Hematopoietic multipotent progenitor cell (in vitro differentiated cells): ENCODE measurements at regions not wholly inside any gene's neighbourhood (a gene's known extent, or its start where the extent isn't known, plus 50 kb on each side); places are given as distances from the start of the nearest gene placed in this dataset.
"Not testable (repeated sequence)": the region's sequence is repeated elsewhere in the genome, so short reads cannot be mapped to it uniquely, and the experiment has no call there.

Experiments
- DNase-seq, 3 donors: peaks; one replicate each; pipeline ENCODE4 v3.0.0-alpha.2; 2011 to 2015; ENCODE audit warnings: low read depth in 2 of 3, low spot score in 2 of 3

DNA sequence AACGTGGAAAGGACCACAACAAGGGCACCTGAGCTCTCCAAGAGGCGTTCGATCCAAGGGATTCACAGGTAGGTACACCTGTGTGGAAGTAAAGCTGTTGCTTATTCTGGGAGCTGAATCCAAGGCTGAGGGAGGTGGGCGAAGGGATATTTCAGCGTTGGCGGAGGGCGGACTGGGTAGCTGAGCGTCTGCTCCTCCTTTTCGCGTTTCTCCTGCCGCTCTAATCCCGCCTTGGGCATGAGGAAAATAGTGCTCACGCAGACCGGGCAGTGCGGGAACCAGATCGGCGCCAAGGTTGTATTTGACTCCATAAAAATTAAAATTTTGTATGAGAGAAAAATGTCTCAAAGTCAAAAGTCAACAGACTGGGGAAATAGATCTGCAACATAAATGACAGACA is 3966.2 kb upstream of the OR11H1 start:
- not testable (repeated sequence) for DNase-seq

DNA sequence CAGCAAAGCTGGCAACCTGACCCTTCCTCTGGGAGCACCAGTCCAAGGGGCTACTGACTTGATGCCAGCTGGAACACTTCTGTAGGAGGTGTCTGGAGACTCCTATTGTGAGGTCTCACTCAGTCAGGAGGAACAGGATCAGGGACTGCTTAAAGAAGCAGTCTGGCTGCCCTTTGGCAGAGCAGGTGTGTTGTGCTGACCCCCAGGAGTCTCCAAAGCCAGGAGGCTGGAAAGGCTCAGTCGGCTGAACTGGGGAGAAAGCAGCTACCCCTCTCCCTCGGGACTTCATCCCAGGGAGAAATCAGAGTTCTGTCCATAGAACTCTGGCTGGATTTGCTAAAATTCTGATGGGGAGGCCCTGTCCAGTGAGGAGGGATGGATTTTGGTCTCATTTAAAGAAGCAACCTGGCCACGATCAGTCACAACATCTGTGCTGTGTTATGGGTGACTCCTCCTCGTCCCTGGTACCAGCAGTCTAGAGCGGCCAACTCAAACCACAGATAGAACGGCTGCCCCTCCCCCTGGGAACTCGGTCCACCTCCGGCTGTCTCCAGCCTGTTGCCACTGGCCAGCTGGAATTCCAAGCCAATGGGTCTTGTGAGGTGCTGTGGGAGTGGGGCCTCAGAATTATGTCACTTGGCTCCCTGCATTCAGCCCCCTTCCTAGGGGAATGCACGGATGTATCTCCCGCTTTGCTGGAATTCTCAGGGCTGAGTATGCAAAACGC is 3959.0 kb upstream of the OR11H1 start:
- DNase-seq, result not testable (repeated sequence)

DNA sequence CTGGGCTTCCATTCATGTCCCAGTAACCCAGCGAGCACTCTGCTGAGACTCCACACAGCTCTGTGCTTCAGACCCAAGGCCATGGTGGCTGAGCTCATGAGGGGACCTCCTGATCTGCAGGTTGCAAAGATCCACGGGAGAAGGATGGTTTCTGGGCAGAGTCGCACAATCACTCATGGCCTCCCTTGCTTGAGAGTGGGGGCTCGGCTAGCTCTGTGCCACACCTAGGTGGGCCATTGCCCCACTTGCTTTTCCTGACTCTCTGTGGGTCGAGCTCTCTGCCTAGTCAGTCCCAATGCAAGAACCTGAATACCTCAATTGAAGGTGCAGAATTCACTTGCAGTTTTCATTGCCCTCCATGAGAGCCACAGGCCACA is 3958.4 kb upstream of the OR11H1 start:
- not testable (repeated sequence) for DNase-seq

GRCh38 chr22:11573154-11573553 is 3954.8 kb upstream of the OR11H1 start:
- not testable (repeated sequence) for DNase-seq

- DNase-seq, result not testable (repeated sequence)
Measured at GRCh38 chr22:11574231-11574630, 3953.8 kb upstream of the OR11H1 start.

- DNase-seq, result not testable (repeated sequence)
Measured at GRCh38 chr22:11574659-11575058, 3953.3 kb upstream of the OR11H1 start.

GRCh38 chr22:11576740-11577139 is 3951.3 kb upstream of the OR11H1 start:
- not testable (repeated sequence) for DNase-seq

GRCh38 chr22:11578115-11578514 is 3949.9 kb upstream of the OR11H1 start:
- not testable (repeated sequence) for DNase-seq

DNA sequence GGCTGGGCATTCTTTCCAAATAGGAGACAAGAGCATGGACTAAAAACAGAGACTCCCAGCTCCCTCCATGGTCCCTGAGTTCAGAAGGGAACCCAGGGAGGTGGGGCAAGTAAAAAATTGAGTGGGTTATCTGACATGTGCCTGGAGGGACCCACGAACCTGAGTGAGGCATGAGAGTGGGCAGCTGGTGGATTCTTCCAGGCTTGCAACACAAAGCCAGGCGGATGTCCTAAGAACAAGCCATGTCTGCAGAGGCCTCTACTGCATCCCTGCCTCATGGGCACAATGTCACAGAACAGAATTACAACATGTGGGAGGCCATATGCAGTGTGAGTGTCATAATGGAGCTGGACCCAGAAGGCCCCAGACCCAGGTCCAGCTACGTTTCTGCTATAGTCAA is 3949.4 kb upstream of the OR11H1 start:
- not testable (repeated sequence) for DNase-seq

DNA sequence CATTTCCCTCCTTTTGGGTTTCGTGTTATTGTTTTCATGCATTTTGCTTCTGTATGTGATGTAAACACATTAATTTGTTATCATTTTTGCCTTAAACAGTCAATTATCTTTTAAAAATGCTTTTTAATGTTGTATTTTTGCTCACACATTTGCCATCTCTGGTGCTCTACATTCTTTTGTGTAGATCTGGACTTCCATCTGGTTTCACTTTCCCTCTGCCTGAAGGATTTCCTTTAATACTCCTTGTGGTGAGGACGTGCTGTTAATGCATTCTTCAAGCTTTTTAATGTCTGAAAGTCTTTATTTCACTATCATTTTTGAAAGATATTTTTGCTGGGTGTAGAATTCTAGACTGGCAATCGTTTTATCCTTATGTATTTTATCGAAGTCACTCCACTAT is 3945.9 kb upstream of the OR11H1 start:
- DNase-seq, result not testable (repeated sequence)

DNA sequence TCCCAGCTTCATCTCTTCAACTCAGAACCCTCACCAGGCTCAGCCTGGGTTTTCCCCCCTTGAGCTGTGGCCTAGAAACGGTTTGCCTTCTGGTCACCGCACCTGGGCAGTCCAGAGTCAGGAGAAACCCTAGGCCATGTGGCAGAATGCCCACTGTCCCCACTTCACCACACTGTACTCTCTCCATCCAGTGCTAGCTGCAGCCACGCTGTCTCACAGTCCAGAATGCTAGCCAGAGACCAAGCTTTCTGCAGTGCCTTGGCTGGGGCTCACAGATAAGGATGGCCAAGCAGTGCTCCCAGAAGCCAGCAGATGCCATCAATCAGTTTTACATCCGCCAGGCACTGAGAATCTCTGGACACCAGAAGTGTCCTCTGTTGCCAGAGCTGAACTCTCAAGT is 3943.8 kb upstream of the OR11H1 start:
- DNase-seq, result not testable (repeated sequence)

- not testable (repeated sequence) for DNase-seq
Measured at GRCh38 chr22:11594552-11594951, 3933.4 kb upstream of the OR11H1 start.

DNA sequence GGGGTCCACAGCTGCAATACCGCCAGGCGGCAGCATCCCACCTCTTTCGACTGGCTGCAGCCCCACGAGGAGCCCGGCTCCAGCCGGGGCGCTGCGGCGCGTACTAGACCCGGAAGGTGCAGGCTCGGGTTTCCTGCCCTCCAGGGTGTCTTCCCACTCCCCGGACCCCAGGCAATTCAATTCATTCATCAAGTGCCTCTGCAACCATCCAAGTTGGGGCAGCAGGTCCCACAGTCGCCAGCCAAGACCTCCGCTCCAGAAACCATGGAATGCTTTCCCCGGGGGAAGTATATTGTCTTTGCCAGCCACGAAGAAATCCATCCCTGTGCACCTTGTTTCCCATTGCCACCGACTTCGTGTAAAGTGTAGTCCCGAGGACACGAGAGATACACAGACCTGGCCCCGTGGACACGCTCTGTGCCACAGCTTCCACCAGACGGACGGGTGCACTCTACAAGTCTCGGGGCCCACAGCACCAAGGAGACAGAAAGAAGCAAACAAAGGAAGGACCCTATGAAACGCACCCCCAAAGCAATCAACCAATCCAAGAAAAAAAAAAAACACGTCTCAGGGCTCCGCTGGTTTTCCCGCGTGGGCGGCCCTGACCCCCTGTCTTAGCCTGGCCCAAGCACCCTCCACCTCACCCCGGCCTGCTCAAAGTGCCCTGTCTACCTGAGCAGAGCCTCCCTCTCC is 3930.2 kb upstream of the OR11H1 start:
- DNase-seq, result not testable (repeated sequence)

DNA sequence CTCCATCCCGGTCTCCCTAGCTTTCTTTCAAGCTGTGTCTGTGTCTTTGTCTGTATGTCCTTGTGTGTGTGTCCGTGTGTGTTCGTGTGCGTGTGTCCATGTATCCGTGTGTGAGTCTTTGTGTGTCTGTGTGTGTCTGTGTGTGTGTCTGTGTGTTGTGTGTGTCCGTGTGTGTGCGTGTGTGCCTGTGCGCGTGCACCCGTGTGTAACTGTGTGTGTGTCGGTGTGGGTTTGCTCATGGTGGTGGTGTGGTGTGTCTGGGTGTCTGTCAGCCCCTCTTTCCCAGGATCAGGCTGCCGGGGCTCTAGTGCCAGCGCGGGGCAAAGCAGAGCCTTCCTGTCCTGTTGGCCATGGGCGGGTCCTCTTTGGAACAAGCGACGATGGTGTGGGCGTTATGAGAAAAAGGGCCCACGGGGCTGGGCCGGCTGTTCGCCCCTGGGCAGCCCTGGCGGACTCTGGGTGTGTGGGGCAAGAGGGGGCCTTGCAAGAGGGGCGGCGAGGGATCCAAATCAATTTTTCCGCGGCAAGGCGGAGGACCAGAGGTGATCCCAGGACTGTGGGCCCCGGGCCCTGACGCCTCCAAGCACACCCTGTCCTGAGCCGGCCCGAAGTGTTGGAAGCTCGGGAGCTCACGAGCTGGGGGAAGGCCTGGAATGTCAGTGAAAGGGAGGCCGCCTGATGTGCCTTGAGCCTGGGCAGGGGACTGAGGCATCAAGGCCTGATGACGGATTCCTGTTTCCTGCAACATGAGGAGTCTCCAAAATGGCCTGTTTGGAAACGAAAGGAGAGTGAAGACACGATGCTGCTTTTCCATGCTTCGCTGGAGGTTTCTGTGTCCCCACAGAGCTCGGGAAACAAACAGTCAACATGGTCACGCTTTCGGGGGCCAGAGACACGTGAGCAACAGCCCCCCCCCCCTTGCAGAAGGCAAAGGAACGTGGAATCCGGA is 3929.2 kb upstream of the OR11H1 start:
- no peak for DNase-seq

DNA sequence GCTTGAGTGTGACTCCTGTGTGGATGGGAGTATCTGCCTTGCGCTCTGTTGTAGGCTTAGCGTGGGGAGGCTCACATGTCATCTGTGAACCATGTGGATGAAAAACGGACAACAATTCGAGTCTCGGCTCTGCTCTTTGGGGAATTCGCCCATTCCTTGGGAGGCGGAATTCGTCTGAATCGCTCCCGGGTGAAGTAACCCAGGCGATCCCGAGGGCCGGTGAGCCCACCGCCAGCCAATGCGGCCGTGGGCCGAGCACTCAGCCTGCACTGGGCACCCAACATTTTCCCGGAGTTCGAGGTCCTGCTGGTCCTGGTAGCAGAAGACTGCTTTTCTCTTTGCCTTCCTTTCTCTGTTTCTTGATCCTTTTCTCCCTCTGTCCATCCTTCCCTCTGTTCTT is 3928.5 kb upstream of the OR11H1 start:
- not testable (repeated sequence) for DNase-seq

GRCh38 chr22:11600161-11600560 is 3927.8 kb upstream of the OR11H1 start:
- DNase-seq, result not testable (repeated sequence)

GRCh38 chr22:11600896-11601890 is 3926.8 kb upstream of the OR11H1 start:
- DNase-seq, result not testable (repeated sequence)

GRCh38 chr22:11604635-11605395 is 3923.2 kb upstream of the OR11H1 start:
- not testable (repeated sequence) for DNase-seq

DNA sequence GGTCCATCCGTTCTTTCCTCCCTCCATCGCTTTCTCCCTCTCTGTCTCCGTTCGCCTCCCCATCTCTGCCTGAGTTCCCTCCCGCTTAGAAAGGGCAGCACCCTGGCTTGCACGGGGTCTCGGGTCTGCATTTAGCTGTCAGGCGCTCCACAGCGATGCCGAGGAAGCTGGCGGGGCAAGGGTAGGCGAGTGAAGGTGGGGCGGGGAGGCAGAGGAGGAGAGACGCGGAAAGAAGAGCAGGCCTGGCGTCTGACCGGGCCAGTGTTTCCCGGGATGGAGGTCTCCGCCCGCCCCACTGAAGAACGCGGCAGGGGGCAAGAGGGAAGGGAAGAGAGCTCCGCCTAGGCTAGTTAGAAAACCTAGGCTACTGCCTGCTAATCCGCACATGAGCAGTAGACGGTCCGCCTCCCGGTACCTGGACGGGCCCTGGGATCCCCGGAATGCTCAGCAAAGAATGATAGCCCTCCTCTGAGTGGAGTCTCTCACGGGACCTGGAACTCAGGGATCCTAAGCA is 3922.5 kb upstream of the OR11H1 start:
- DNase-seq, result no peak
